Lung (tissue), 11 donors: ENCODE measurements at regions not wholly inside any gene's neighbourhood (a gene's known extent, or its start where the extent isn't known, plus 50 kb on each side); places are given as distances from the start of the nearest gene placed in this dataset.

Experiments used
- ATAC-seq: fragments of 200-7000 bp; cut with Tn5 transposase; one replicate; pipeline ENCODE4 v1.9.1; 2020; ENCODE audit warnings: moderate number of reproducible peaks; ENCODE audit not compliant: insufficient read depth, low FRiP score
- DNase-seq, 3 donors: peaks; one replicate each; pipeline ENCODE4 v3.0.0-alpha.2; 2013 to 2017
- H3K27ac ChIP-seq, 2 donors: one replicate each; pipeline ENCODE4 v1.5.1; 2013; ENCODE audit warnings: mild to moderate bottlenecking in 2 of 2, moderate library complexity in 2 of 2, control low read depth in 1 of 2, inconsistent platforms in 1 of 2, low read depth in 1 of 2, low read length in 1 of 2
- H3K27me3 ChIP-seq, 3 donors: one replicate each; pipeline ENCODE4 v1.5.1; 2013; ENCODE audit warnings: low read length in 2 of 3; ENCODE audit not compliant: control insufficient read depth in 3 of 3, insufficient read depth in 3 of 3
- H3K36me3 ChIP-seq, 4 donors: one replicate each; pipeline ENCODE4 v1.5.1; 2013; ENCODE audit warnings: low read length in 4 of 4, mild to moderate bottlenecking in 1 of 4, moderate library complexity in 1 of 4; ENCODE audit not compliant: control insufficient read depth in 4 of 4, insufficient read depth in 4 of 4
- H3K4me1 ChIP-seq, 5 donors: one replicate each; pipeline ENCODE4 v1.5.1; 2013; ENCODE audit warnings: low read length in 5 of 5, mild to moderate bottlenecking in 2 of 5, moderate library complexity in 1 of 5; ENCODE audit not compliant: control insufficient read depth in 5 of 5, insufficient read depth in 5 of 5
- H3K4me3 ChIP-seq: one replicate; pipeline ENCODE4 v1.5.1; 2013; ENCODE audit warnings: mild to moderate bottlenecking, control low read depth, moderate library complexity
- H3K9ac ChIP-seq, 2 donors: one replicate each; pipeline ENCODE4 v1.5.1; 2013; ENCODE audit warnings: low read length in 2 of 2, control low read depth in 1 of 2; ENCODE audit not compliant: insufficient read depth in 1 of 2
- H3K9me3 ChIP-seq, 4 donors: one replicate each; pipeline ENCODE4 v1.5.1; 2013; ENCODE audit warnings: low read length in 3 of 4, mild to moderate bottlenecking in 1 of 4, moderate library complexity in 1 of 4; ENCODE audit not compliant: control insufficient read depth in 4 of 4, insufficient read depth in 3 of 4
- CTCF ChIP-seq: IDR thresholded peaks from 2 replicates; pipeline ENCODE4 v1.5.1; 2012; ENCODE audit warnings: mild to moderate bottlenecking; ENCODE audit errors: control extremely low read depth, extremely low read depth
- WGBS, 2 donors: extraction: QIAGEN DNeasy Blood & Tissue Kit; methylation state at CpG; one replicate each; pipeline ENCODE4 v1.1.7; 2013; 5-methylcytosine and 5-hydroxymethylcytosine counted together
- donor health status: control.
- donor health status: control.
- donor health status: Bipolar disorder and iron deficiency.
- donor health status: healthy.
- donor health status: DM: yes; HTN: yes; CAD: no.

DNA sequence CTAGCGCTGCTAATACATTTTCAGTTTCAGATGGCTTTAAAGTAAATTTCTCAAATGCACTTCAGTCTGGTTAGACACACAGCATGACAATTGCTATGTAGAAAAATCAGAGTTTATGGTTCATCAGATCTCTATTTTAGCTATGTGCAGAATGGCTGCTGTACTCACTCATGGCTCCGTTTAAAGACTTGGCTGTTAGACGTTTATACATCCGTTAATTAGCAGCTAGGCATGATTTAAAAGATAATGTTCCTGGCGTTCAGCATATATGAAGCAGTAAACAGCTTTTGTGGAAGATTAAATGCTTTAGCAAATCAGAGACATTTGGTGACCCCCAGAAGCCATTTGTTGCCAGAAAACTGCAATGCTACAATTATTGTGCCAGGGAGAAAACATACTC, 350.0 kb upstream of the MANEA start:
- WGBS, 2 donors = 34 to 37% methylated on average over 5 of the region's 5 CpGs
- no peak overlapping the region for H3K9ac ChIP-seq
- H3K4me3 ChIP-seq = no peak overlapping the region
- no peak for ATAC-seq
- DNase-seq = peak in 1 of 3 donors; percentile 10
- TF ChIP-seq CTCF = no peak
- no peak overlapping the region for H3K27ac ChIP-seq
- no peaks in the 10 kb centered on the region for H3K36me3 ChIP-seq
- no peaks in the 10 kb centered on the region for H3K9me3 ChIP-seq
- H3K4me1 ChIP-seq = peaks cover 0 to 6% (median 0%) of the 10 kb centered on the region in 5 donors
- no peaks in the 10 kb centered on the region for H3K27me3 ChIP-seq

DNA sequence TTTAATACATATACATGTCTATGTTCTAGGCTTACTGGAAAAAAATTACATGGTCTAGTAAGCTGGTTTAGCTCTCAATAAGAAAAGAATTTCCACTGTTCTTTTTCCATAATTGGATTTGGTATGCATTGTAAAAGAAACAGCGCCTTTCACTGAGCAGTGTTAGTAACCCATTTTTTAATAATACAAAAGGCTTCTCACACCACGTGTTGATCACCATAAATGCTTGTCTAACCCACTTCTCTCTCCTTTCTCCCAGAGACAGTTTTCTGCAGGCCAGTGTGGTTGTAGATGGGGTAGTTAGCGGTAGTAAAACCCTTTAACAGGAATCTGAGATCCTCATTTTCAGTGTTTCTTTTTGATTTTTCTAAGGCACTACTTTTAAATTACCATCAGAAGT, 348.7 kb upstream of the MANEA start:
- Histone ChIP-seq H3K9ac (no peak overlapping the region), H3K27me3 (no peaks in the 10 kb centered on the region), H3K27ac (no peak overlapping the region), H3K4me1 (peaks cover 0 to 12% (median 0%) of the 10 kb centered on the region in 5 donors), H3K36me3 (no peaks in the 10 kb centered on the region), H3K9me3 (no peaks in the 10 kb centered on the region), H3K4me3 (no peak overlapping the region)
- DNase-seq = no peak
- no peak for TF ChIP-seq CTCF
- ATAC-seq = no peak
- WGBS, 2 donors = 57 to 59% methylated on average over 3 of the region's 3 CpGs

DNA sequence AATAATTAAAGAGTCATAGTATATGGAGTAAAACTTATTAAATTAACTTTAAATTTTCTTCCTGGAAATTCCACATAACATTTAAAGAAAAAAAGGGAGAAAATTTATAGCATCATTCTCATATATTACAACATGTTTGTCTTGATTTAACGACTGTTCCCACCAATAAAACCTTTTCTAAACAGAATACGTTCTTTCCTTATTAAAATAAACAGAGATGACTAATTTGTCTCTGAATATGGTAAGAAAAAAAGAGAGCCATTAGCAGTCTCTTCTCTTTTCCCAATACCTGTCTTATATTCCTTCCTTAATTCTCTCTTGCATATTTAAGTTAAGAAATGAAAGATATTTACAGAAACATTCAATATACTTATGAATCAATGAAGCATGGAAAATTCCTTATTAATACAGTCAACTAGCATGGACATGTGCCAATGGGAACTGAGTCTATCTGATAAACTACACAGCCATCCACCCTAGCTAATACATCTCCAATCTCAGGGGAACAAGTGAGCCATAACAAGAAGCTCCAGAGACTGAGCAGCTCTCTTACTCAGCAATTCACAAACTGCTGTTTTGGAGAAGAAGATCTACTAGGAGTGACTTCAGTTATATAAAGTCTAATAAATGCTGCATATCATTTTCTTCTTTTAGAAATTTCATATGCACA, 347.1 kb upstream of the MANEA start:
- H3K27me3 ChIP-seq = no peaks in the 10 kb centered on the region
- no peak overlapping the region for H3K4me3 ChIP-seq
- H3K9me3 ChIP-seq = no peaks in the 10 kb centered on the region
- peaks cover 0 to 15% (median 0%) of the 10 kb centered on the region in 5 donors for H3K4me1 ChIP-seq
- H3K27ac ChIP-seq = no peak overlapping the region
- no peak for ATAC-seq
- DNase-seq = no peak
- TF ChIP-seq CTCF = no peak
- 48 to 63% methylated on average over 2 of the region's 2 CpGs for WGBS, 2 donors
- H3K9ac ChIP-seq = no peak overlapping the region
- H3K36me3 ChIP-seq = no peaks in the 10 kb centered on the region

DNA sequence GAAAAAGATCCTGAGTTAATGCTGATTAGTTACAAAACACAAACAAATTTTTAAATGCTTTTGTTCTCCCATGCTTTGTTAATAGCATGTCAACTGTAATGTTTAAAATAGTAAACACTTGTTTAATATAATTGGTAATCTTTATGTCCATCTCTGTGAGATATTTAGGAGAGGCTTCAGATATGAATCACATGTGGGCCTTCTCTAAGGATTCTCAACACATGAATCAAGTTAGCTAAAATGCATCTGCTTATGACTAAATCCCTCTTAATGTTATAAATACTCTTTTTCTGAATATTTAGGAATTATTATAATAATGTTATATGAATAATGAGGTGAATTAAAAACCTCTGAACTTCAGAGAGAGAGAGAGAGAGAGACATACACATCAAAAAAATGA, 345.9 kb upstream of the MANEA start:
- no peaks in the 10 kb centered on the region for H3K36me3 ChIP-seq
- H3K9me3 ChIP-seq = no peaks in the 10 kb centered on the region
- no peak for DNase-seq
- no peak overlapping the region for H3K27ac ChIP-seq
- no peak for ATAC-seq
- H3K4me1 ChIP-seq = peaks cover 0 to 15% (median 0%) of the 10 kb centered on the region in 5 donors
- no peaks in the 10 kb centered on the region for H3K27me3 ChIP-seq
- no peak overlapping the region for H3K4me3 ChIP-seq
- no peak overlapping the region for H3K9ac ChIP-seq
- no peak for TF ChIP-seq CTCF
